ENCODE measurements at regions not wholly inside any gene's neighbourhood (a gene's known extent, or its start where the extent isn't known, plus 50 kb on each side); places are given as distances from the start of the nearest gene placed in this dataset.

GRCh38 chr16:51045794-51046193, 105.3 kb downstream of the SALL1 start:
- no peak overlapping the region for H3K27ac ChIP-seq
- no peaks in the 10 kb centered on the region for H3K27me3 ChIP-seq
- DNase-seq (no peak), ATAC-seq (no peak)
- peaks cover 2% of the 10 kb centered on the region for H3K4me1 ChIP-seq
- H3K4me3 ChIP-seq, result no peak overlapping the region
- H3K9me3 ChIP-seq, result no peaks in the 10 kb centered on the region
- no peak for TF ChIP-seq CTCF (IDR thresholded peaks at IDR 0.05)
- no peaks in the 10 kb centered on the region for H3K36me3 ChIP-seq
- intact Hi-C loops (cut with DNase I), result no loop called here

- Histone ChIP-seq H3K4me3 (no peak overlapping the region), H3K27me3 (no peaks in the 10 kb centered on the region), H3K4me1 (peaks cover 2% of the 10 kb centered on the region), H3K36me3 (no peaks in the 10 kb centered on the region), H3K9me3 (no peaks in the 10 kb centered on the region), H3K27ac (no peak overlapping the region)
- no peak for DNase-seq
- no peak for TF ChIP-seq CTCF (IDR thresholded peaks at IDR 0.05)
- intact Hi-C loops (cut with DNase I), result no loop called here
- ATAC-seq, result no peak
These were observed 105.9 kb downstream of the SALL1 start for GRCh38 chr16:51045186-51045585.

- H3K4me3 ChIP-seq, result no peak overlapping the region
- no peak overlapping the region for H3K27ac ChIP-seq
- H3K4me1 ChIP-seq, result no peaks in the 10 kb centered on the region
- ATAC-seq (no peak), DNase-seq (no peak)
- H3K9me3 ChIP-seq, result no peaks in the 10 kb centered on the region
- intact Hi-C loops (cut with DNase I), result no loop called here
- no peaks in the 10 kb centered on the region for H3K36me3 ChIP-seq
- no peaks in the 10 kb centered on the region for H3K27me3 ChIP-seq
- TF ChIP-seq CTCF (IDR thresholded peaks at IDR 0.05), result no peak
These were observed 109.5 kb downstream of the SALL1 start for GRCh38 chr16:51041546-51041945.

GRCh38 chr16:51040637-51041036, 110.4 kb downstream of the SALL1 start:
- H3K4me1 ChIP-seq, result no peaks in the 10 kb centered on the region
- ATAC-seq (no peak), DNase-seq (no peak)
- intact Hi-C loops (cut with DNase I), result no loop called here
- H3K9me3 ChIP-seq, result no peaks in the 10 kb centered on the region
- H3K4me3 ChIP-seq, result no peak overlapping the region
- no peak overlapping the region for H3K27ac ChIP-seq
- H3K36me3 ChIP-seq, result no peaks in the 10 kb centered on the region
- no peak for TF ChIP-seq CTCF (IDR thresholded peaks at IDR 0.05)
- no peaks in the 10 kb centered on the region for H3K27me3 ChIP-seq

GRCh38 chr16:51039638-51040331, 111.3 kb downstream of the SALL1 start:
- H3K27ac ChIP-seq, result no peak overlapping the region
- DNase-seq, result no peak
- no peak for TF ChIP-seq CTCF (IDR thresholded peaks at IDR 0.05)
- H3K36me3 ChIP-seq, result no peaks in the 10 kb centered on the region
- H3K4me1 ChIP-seq, result no peaks in the 10 kb centered on the region
- H3K27me3 ChIP-seq, result no peaks in the 10 kb centered on the region
- no peak for ATAC-seq
- no peaks in the 10 kb centered on the region for H3K9me3 ChIP-seq
- intact Hi-C loops (cut with DNase I), result no loop called here
- H3K4me3 ChIP-seq, result no peak overlapping the region

GRCh38 chr16:51035711-51036110, 115.4 kb downstream of the SALL1 start:
- no peaks in the 10 kb centered on the region for H3K36me3 ChIP-seq
- TF ChIP-seq CTCF (IDR thresholded peaks at IDR 0.05), result no peak
- no peak overlapping the region for H3K27ac ChIP-seq
- DNase-seq, result no peak
- no peak for ATAC-seq
- H3K4me1 ChIP-seq, result no peaks in the 10 kb centered on the region
- no peak overlapping the region for H3K4me3 ChIP-seq
- H3K9me3 ChIP-seq, result no peaks in the 10 kb centered on the region
- no peaks in the 10 kb centered on the region for H3K27me3 ChIP-seq
- intact Hi-C loops (cut with DNase I), result no loop called here
